HG03039 (cell line): ENCODE measurements at regions not wholly inside any gene's neighbourhood (a gene's known extent, or its start where the extent isn't known, plus 50 kb on each side); places are given as distances from the start of the nearest gene placed in this dataset.

Source experiments
- ATAC-seq: cut with Tn5 transposase; IDR thresholded peaks from one replicate; pipeline ENCODE4 v1.9.1; 2021; ENCODE audit warnings: mild to moderate bottlenecking, moderate library complexity; ENCODE audit not compliant: unreplicated experiment

DNA sequence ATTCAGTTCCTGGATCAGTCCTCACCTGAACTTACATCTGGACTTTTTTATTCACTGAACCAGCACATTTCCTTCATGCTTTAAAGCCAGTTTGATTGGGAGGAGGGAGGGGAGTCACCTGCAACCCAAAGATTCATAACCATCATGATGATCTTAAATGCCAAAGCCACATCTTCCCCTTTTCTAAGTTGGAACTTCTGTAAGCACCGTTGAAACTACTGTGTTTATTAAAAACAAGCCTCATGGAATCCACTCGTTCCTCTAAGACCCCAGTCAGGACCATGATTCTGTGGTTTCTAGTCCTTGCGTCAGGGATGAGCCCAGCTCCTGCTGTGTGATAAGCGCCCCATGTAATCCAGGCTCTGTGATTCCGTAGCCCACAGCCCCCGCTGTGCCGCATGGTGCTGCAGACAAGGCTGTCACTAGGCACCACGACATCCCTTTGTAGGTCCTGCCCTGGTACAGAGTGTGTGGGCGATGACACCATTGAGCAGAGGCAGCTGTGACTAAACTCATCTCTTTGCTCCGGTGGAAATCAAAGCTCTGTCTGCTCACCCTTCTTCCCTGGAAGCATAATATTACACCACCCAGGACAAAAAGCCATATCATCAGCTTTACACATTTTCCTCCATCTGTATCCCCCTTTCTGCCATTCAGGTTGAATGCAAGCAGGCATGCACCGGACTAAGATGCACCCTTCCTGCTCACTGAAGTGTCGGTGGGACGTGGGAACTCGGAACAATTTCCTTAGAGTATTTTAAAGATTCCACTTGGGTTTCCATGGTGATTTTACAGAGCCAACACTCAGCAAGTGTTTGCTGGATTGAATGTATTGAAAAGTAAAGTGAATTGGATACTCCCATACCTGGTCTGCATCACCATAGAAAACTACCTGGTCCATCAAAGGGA lies 132.0 kb upstream of the FSTL4 start:
- no peak for ATAC-seq

GRCh38 chr5:133742431-133742988 lies 130.2 kb upstream of the FSTL4 start:
- no peak for ATAC-seq

DNA sequence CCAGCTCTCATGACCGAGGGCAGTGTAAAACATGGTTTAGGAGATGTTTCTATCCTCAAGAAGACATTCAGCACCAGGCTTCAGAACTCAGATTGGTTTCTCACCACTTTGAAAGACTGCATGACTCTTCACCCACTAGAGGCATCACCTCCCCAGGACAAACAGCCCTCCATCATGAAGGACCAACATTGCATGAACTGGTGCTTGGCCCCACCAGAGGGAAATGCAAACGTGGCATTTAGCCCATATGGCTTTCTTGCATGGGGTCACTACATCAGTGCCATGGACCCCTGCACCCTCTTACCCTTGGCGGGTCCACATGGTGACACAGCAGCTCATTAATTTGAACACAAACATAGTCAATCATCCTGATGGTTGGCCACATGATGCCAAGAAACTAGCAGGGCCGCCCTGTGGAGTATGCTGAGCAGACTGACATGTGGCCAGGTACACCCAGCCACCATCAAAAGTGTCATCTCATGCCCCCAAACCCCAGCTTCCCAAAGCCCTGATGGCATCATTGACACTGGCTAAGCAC lies 129.5 kb upstream of the FSTL4 start:
- no peak for ATAC-seq

- ATAC-seq: no peak
Observed at GRCh38 chr5:133741396-133741795, 129.1 kb upstream of the FSTL4 start.

GRCh38 chr5:133739181-133739780 lies 126.9 kb upstream of the FSTL4 start:
- ATAC-seq: no peak

DNA sequence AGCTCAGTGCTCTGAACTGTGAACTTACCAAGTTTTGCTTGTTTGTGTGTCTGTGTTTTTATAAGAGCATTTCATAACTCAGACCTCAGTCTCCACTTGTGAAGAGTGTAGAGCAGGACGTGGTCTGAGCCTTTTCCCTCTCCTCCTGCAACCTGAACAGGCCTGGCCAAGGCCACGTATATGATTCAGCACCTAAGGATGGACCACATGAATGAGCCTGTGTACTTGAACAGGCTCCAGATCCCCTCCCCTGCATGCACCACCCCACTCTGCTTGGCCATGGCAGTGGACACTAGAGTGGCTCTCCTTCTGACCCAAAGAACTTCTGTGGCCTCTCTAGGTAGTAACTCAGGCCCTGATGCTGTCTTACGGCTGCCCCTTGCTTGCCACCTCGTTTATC lies 125.9 kb upstream of the FSTL4 start:
- ATAC-seq: no peak

DNA sequence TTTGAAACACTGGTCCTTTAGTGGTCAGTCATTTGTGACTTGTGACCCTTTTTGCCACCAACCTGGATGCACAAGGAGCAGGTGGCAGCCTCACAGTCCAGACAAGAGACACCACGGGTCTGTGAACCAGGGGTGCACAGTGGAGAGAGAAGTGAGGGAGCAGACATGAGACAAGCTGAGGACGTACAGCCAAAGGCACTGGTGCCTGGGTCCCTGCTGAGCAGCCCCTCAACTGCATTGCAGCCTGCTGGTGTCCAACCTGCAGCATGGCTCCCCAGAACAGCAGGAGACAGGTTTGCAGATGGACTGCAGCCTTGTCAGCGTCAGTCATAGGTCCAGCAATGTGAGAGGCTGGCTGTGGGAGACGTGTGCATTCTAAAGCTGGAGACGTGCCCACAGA lies 124.2 kb upstream of the FSTL4 start:
- ATAC-seq: no peak

GRCh38 chr5:133735346-133735745 lies 123.0 kb upstream of the FSTL4 start:
- ATAC-seq: no peak

GRCh38 chr5:133734916-133735315 lies 122.6 kb upstream of the FSTL4 start:
- ATAC-seq: no peak

DNA sequence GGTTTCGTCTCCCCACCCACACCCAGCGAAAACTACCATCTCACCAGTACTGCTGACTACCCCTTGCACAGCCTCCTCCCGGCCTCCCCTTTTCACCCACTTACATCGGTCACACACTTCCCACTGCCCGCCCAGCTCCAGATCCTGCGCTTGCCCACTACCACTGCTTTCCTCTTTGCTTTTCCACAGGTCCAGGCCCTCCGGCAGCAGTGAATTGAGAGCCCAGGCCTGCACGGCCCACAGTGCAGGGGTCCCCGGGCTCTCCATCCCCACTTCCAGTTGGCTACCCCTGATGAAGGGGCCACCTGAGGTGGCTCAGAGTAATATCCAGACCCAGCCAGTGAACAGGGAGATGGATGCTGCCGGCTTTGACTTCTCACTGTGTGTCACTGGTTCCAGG lies 120.2 kb upstream of the FSTL4 start:
- ATAC-seq: no peak

DNA sequence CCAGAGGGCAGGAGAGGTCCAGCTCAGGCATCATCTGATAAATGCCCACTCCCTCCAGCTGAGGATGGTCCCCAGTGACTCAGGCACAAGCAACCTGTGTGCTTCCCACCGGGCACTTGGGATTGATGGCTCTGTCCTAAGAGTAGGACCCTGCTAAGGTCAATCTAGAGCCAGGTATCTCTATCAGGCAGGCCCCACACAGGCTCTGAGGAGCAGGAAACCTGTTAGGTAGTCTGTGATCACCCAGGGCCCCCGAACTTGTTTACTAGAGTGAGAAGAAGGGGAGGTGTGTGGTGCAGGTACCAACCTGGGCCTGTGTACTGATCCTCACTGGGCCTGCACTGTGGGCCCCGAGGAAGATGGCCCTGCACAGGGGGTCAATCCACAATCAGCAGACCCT lies 119.6 kb upstream of the FSTL4 start:
- ATAC-seq: no peak

DNA sequence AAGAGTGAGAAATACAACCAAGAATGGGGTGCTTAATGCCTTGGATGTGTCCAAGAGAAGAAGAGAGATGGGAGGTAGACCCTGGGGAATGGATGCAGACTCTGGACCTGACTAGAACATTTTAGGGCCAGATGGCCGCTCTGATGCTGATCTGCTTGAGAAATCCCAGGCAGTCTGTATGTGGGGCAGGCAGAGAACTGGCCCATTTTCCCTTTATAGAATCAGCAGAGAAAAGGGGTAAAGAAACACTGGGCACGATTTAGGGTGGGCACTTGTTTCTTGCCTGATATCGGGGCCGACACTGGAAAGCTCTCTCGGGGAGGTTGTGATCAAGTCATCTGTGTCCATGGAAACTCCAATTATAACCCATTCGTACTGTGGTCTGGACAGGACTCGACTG lies 118.5 kb upstream of the FSTL4 start:
- ATAC-seq: no peak

GRCh38 chr5:133730346-133730745 lies 118.0 kb upstream of the FSTL4 start:
- no peak for ATAC-seq

GRCh38 chr5:133729800-133730199 lies 117.5 kb upstream of the FSTL4 start:
- ATAC-seq: no peak

DNA sequence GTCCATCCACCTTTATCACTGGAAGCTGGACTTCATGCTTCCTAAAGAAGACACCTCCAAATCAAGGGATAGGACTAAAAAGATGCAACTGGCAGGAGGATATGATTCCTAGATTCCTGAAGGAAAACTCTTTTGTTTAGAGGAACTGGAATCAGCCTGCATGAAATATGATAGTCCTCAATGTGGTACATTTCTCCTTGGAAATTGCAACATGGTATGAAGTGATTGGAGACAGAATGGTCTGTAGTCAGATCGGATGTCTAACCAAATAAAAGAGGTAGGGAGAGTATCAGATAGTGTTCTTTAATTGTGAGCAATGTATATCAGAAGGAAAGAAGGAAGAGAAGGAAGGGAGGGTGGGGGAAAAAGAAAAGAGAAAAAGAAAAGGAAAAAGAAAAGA lies 116.1 kb upstream of the FSTL4 start:
- no peak for ATAC-seq

DNA sequence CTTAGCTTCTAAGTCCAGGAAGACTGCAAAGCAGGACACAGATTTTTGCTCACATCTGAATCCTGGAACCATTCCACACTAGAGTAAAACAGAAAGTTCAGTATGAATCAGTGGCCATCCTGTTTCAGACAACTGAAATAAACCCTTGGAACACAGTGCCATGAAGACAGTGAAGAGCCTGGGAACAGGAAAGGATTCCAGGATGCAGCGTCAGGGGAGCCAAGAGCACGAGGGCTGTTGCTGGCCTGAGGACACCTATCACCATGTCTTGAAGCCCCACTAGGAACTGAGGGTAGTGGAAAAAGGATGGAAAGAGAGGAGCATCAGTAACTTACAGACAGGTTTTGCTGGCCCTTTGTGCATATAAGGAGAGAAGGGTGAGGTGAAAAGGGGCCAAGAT lies 115.3 kb upstream of the FSTL4 start:
- no peak for ATAC-seq

DNA sequence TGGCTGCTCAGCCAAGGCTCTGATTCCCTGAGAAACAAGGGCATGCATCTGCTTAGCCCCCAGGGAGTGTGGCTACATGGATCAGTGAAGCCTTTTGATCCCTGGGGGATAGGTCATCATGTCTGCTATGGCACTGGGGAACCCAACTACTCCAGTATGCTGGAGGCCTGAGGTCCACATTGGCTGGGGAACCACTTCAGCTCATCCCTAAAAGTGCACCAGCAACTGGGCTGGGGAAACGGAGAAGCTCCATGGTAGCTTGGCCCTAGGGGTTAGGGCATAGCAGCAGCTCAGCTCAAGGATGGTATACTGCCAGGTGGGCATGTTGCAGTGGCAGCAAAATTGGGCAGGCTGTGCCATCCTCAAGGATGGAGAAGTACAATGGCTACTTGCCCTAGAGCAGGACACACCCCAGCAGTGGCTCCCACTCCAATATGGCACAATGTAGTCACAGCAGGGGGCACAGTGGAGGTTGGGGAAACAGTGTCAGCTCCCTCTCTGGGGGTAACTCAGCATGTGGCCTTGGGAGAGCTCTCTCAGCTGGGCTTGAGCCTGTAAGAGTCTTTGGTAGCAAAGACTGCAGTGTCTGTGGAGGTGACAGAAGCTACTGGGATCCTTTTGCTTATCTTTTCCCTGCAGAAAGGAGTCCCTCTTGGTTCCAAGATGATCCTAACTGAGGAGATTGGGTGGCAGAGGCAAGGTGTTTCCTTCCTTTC lies 111.5 kb upstream of the FSTL4 start:
- no peak for ATAC-seq

DNA sequence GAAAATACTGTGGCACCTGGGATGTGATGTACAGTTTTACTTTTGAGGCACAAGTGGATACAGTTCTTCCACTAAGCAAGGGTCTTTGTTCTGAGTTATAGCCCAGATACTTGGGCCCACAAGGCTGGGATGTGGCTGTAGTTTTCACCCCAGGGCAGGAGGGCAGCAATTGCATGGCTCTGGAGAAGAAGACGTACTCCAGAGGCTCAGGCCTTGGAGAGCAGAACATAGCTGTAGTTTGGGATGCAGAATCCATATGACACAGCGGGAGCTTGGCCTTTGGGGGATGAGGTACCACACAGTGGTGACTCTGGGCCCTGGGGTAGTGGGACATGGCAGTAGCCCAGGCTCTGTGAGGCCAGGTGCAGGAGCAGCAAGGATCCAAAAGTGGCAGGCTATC lies 110.8 kb upstream of the FSTL4 start:
- ATAC-seq: no peak

- no peak for ATAC-seq
Observed at GRCh38 chr5:133721365-133721764, 109.0 kb upstream of the FSTL4 start.

DNA sequence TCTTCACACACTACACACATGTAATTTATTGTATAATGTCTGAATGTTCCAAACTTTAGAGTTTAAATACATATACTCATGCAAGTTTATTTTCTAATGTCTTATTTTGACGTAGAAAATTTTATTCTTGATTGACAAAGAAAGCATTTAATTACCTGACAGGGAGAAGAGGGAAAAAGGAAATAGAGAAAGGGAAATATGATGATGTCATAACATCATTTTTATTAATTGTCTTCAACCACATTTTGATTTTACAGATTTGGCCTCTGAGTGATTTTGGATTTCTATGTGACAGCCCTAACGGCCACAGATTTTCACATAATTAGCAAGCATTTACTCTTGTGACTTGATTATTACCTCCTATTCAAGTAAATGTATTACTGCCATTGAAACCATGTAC lies 106.1 kb upstream of the FSTL4 start:
- no peak for ATAC-seq

DNA sequence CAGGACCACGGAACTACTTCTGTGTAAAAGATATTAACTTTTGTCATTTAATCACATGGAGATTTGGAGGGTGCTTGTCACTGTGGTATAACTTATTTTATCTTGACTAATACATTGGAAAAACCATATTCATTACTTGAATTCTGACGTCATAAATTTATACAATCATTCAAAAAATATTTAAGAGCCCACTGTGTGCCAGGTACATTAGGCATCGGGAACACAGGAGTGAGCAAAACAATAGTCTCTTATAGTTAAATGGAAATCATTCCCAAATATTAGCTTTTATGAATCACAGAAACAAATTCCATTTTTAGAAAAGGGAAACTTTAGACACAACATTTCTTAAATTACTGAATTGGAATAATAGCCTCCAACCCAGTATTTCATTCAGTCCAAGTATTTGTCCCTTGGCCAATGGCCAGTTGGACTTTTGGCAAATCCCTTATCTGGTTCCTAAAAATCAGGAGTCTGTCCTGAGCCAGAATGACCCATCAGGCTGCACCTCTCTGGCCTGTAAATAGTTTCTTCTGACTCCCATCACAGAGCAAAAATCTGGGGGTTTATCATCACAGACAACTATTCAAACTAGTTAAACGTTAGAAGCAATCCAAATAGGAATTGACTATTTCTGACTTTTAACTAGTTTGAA lies 104.3 kb upstream of the FSTL4 start:
- no peak for ATAC-seq
